ENCODE measurements at regions not wholly inside any gene's neighbourhood (a gene's known extent, or its start where the extent isn't known, plus 50 kb on each side); places are given as distances from the start of the nearest gene placed in this dataset.

- no peak for TF ChIP-seq Cebpa-rat (IDR thresholded peaks at IDR 0.05)
- no peak overlapping the region for H3K27ac ChIP-seq
- no peak overlapping the region for H3K4me3 ChIP-seq
- H3K9ac ChIP-seq: no peak overlapping the region
- H3K36me3 ChIP-seq: no peaks in the 10 kb centered on the region
- peaks cover 27% of the 10 kb centered on the region for H3K9me3 ChIP-seq
- no peaks in the 10 kb centered on the region for H4K20me1 ChIP-seq
- peaks cover 35% of the 10 kb centered on the region for H3K4me1 ChIP-seq
- no peaks in the 10 kb centered on the region for H3K27me3 ChIP-seq
- no peak overlapping the region for H3K4me2 ChIP-seq
Observed at GRCh38 chr5:2480871-2481270, 270.6 kb downstream of the IRX2 start.

- Histone ChIP-seq H4K20me1 (no peaks in the 10 kb centered on the region), H3K4me2 (no peak overlapping the region)
Observed at GRCh38 chr5:2475902-2476301, 275.6 kb downstream of the IRX2 start.

DNA sequence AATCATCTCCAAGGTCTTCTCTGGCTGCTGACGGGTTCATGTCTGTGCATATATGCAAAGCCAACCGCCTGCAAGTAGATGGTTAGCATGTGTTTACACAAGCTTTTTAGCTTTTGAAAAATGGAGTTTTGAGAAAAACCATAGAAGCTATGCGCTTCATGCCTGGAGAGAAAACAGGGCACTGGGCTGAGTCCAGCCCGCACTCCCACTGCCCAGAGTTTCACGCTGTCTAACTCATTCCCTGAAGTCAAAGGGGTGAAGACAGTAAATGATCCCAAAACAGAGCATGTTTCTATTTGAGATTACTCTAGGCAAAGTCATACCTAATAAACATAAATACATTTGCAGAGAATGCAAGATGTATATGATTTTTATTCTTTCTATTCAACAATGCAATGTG is 278.8 kb downstream of the IRX2 start:
- Histone ChIP-seq H3K4me1 (peaks cover 10% of the 10 kb centered on the region), H3K9ac (no peak overlapping the region), H4K20me1 (no peaks in the 10 kb centered on the region), H3K9me3 (peaks cover 10% of the 10 kb centered on the region; the same call in 1 of the 2 replicates), H3K27ac (no peak overlapping the region), H3K4me3 (no peak overlapping the region), H3K27me3 (no peaks in the 10 kb centered on the region), H3K36me3 (no peaks in the 10 kb centered on the region), H3K4me2 (no peak overlapping the region)
- no peak for TF ChIP-seq Cebpa-rat (IDR thresholded peaks at IDR 0.05)

More at GRCh38 chr5:2475902-2476301, 275.6 kb downstream of the IRX2 start:
- no peak for TF ChIP-seq Cebpa-rat (IDR thresholded peaks at IDR 0.05)
- H3K27me3 ChIP-seq: no peaks in the 10 kb centered on the region
- peaks cover 35% of the 10 kb centered on the region for H3K4me1 ChIP-seq
- no peak overlapping the region for H3K27ac ChIP-seq
- no peak overlapping the region for H3K4me3 ChIP-seq
- no peak overlapping the region for H3K9ac ChIP-seq
- peaks cover 10% of the 10 kb centered on the region for H3K9me3 ChIP-seq
- H3K36me3 ChIP-seq: no peaks in the 10 kb centered on the region

DNA sequence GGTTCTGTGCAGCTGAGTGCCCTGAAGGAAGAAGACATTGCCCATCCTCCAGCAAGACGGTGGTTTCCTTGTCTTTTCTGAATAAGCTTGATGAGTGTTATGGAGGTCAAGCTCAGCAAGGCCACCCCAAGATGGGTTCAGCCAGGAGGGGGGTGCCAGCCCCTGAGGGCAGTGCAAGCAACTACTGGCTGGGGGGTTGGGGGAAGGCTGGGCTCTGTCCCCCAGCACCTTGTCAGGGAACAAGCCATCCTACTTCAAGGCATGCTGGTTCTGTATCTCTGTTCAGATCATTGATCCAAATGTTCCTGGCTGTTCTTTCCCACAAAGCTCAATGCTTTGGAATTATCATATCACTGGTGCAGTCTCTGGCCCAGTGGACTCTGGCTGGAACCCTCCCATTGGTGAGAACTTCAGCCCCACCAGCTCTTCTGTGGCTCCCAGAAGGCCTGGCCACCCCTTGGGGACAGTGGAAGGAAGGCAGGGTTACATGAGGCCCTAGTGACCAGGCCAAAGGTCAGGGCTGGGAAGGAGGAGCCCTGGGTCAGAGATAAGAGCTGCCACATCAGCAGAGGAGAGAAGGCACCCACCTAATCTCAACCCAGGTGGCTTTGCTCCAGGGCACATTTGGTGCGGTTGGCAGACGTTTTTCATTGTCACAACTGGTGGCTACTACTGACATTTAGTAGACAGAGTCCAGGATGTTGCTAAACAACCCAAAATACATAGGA is 280.2 kb downstream of the IRX2 start:
- H4K20me1 ChIP-seq: no peaks in the 10 kb centered on the region

GRCh38 chr5:2466966-2467365 is 284.5 kb downstream of the IRX2 start:
- Histone ChIP-seq H3K36me3 (no peaks in the 10 kb centered on the region), H4K20me1 (no peaks in the 10 kb centered on the region), H3K4me3 (no peak overlapping the region), H3K27me3 (no peaks in the 10 kb centered on the region), H3K4me1 (no peaks in the 10 kb centered on the region), H3K4me2 (no peak overlapping the region), H3K27ac (no peak overlapping the region), H3K9ac (no peak overlapping the region), H3K9me3 (peaks cover 10% of the 10 kb centered on the region; the same call in 1 of the 2 replicates)
- no peak for TF ChIP-seq Cebpa-rat (IDR thresholded peaks at IDR 0.05)

More for the DNA sequence above, 280.2 kb downstream of the IRX2 start:
- H3K4me3 ChIP-seq: no peak overlapping the region
- H3K36me3 ChIP-seq: no peaks in the 10 kb centered on the region
- H3K4me2 ChIP-seq: no peak overlapping the region
- TF ChIP-seq Cebpa-rat (IDR thresholded peaks at IDR 0.05): no peak
- H3K4me1 ChIP-seq: no peaks in the 10 kb centered on the region
- H3K9ac ChIP-seq: no peak overlapping the region
- H3K9me3 ChIP-seq: peaks cover 10% of the 10 kb centered on the region; the same call in 1 of the 2 replicates
- no peaks in the 10 kb centered on the region for H3K27me3 ChIP-seq
- no peak overlapping the region for H3K27ac ChIP-seq

DNA sequence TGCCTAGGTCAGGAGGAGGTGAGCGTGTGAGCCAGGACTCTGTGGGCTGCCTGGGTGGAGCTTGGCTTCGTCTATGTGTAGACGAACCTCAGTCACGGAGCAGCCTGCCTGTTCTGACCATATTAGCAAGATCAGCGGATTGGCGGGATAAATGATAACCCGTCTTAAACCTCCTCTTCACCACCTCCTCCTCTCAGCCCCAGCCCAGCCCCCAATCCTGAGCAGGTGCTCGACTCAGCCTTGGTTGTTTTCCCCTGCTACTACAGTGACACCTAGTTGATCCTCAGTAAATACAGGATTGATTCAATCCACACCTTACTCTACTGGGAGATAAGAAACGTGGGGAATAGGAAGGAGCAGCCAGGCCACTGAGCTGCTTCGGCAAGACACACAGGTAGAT is 286.1 kb downstream of the IRX2 start:
- Histone ChIP-seq H3K27me3 (no peaks in the 10 kb centered on the region), H3K9ac (no peak overlapping the region), H3K9me3 (peaks cover 3% of the 10 kb centered on the region; the same call in 1 of the 2 replicates), H3K4me2 (no peak overlapping the region), H3K4me1 (no peaks in the 10 kb centered on the region), H3K36me3 (no peaks in the 10 kb centered on the region), H3K4me3 (no peak overlapping the region), H3K27ac (no peak overlapping the region), H4K20me1 (no peaks in the 10 kb centered on the region)
- TF ChIP-seq Cebpa-rat (IDR thresholded peaks at IDR 0.05): no peak

GRCh38 chr5:2464141-2464540 is 287.3 kb downstream of the IRX2 start:
- Histone ChIP-seq H3K4me1 (no peaks in the 10 kb centered on the region), H4K20me1 (no peaks in the 10 kb centered on the region), H3K36me3 (no peaks in the 10 kb centered on the region), H3K9me3 (no peaks in the 10 kb centered on the region), H3K9ac (no peak overlapping the region), H3K27ac (no peak overlapping the region), H3K27me3 (no peaks in the 10 kb centered on the region), H3K4me3 (no peak overlapping the region), H3K4me2 (no peak overlapping the region)
- no peak for TF ChIP-seq Cebpa-rat (IDR thresholded peaks at IDR 0.05)

DNA sequence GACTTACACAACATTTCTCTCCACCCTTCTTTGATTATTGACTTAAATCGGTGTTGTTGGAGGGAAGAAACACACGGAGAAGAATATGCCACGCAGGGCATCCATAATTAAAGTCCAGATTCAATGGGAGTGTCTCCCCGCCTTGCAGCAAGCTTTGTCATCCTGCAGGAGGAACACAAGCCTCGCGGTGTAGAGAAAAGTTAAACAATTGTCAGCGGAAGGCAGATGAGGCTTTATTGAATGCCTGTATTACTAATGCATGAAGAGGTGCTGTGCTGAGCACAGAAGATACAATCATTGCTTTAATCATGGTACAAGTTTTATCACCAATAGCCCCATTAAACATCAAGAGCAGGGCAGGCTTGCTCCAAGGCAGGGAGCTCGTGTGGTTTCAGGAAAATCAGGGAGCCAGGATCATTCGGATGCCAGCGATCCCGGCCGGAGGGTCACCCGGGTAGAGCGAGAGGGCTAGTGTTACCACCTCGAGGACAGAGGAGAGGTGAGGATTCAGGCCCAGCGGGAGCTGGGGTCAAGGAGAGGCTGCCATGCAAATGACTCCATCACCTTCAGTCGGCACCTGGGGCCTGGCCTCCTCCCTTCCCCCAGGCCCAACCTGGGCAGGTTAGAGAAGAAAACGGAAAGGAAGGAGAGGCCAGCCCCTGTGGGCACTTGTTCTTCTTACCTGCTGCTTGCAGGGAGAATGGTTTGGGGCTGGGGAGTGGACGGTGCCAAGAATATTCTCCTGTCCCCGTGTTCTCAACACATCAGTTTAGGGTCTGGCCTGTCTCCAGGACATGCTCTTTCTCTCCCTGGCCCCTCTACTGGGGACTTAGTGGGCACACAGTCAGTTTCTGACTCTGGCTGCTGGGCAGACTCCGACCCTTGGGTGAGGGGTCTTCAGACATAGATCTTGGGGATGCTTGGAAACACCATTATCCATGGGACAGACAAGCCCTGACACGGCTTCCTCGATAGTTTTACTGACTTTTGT is 289.5 kb downstream of the IRX2 start:
- H3K27ac ChIP-seq: no peak overlapping the region
- H3K36me3 ChIP-seq: no peaks in the 10 kb centered on the region
- TF ChIP-seq Cebpa-rat (IDR thresholded peaks at IDR 0.05): no peak
- H3K9ac ChIP-seq: no peak overlapping the region
- no peaks in the 10 kb centered on the region for H3K27me3 ChIP-seq
- no peaks in the 10 kb centered on the region for H4K20me1 ChIP-seq
- H3K9me3 ChIP-seq: no peaks in the 10 kb centered on the region
- H3K4me1 ChIP-seq: no peaks in the 10 kb centered on the region
- H3K4me3 ChIP-seq: no peak overlapping the region
- H3K4me2 ChIP-seq: no peak overlapping the region

GRCh38 chr5:2460098-2460497 is 291.4 kb downstream of the IRX2 start:
- no peak overlapping the region for H3K27ac ChIP-seq
- no peak for TF ChIP-seq Cebpa-rat (IDR thresholded peaks at IDR 0.05)

GRCh38 chr5:2459251-2459650 is 292.2 kb downstream of the IRX2 start:
- H3K4me1 ChIP-seq: peaks cover 12% of the 10 kb centered on the region; the same call in 1 of the 2 replicates
- no peak overlapping the region for H3K4me3 ChIP-seq
- no peaks in the 10 kb centered on the region for H3K27me3 ChIP-seq
- no peak overlapping the region for H3K27ac ChIP-seq
- H3K36me3 ChIP-seq: no peaks in the 10 kb centered on the region
- no peaks in the 10 kb centered on the region for H3K9me3 ChIP-seq
- H3K9ac ChIP-seq: no peak overlapping the region
- no peak for TF ChIP-seq Cebpa-rat (IDR thresholded peaks at IDR 0.05)
- no peak overlapping the region for H3K4me2 ChIP-seq
- H4K20me1 ChIP-seq: no peaks in the 10 kb centered on the region

More at GRCh38 chr5:2460098-2460497, 291.4 kb downstream of the IRX2 start:
- no peak overlapping the region for H3K9ac ChIP-seq
- no peak overlapping the region for H3K4me3 ChIP-seq
- H3K9me3 ChIP-seq: no peaks in the 10 kb centered on the region
- no peaks in the 10 kb centered on the region for H3K27me3 ChIP-seq
- no peak overlapping the region for H3K4me2 ChIP-seq
- no peaks in the 10 kb centered on the region for H3K36me3 ChIP-seq
- peaks cover 11% of the 10 kb centered on the region; the same call in 1 of the 2 replicates for H3K4me1 ChIP-seq
- no peaks in the 10 kb centered on the region for H4K20me1 ChIP-seq
